ENCODE measurements at regions not wholly inside any gene's neighbourhood (a gene's known extent, or its start where the extent isn't known, plus 50 kb on each side); places are given as distances from the start of the nearest gene placed in this dataset.

DNA sequence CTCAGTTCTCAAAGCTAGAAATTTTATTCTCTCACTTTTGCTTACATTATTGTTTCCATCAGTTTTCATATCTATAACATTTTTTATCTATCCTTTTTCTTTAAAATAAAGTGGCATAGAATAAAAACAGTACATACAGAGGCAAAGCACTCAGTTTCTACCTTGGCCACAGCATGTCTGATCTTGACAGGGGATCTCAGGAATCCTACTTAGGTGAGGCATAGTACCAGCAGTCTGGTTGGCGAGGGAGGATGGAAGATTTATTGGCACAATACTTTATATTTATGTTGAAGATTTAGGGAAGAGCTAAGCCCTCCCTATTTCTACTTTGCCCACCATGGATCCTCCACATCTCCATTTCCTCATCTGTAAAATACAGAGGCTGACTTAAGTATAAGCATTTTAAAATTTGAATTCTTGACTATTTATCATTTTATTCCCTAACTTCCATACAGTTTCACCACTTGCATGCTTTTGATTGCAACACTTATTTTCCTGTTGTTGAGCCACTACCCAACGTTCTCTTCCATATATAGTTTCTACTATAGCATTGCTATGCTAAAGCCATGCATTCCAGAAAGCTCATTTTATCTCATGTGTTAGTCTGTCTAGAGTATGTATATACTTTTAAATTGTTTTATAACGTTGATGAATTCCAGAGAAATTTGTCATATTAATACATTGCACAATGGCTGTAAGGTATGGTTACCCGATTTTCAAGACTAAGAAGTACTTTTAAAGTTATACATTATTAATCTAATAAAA lies 506.7 kb downstream of the KCTD12 start:
- intact Hi-C loops (cut with DNase I): no loop called here
- DNase-seq (no peak), ATAC-seq (no peak), FAIRE-seq (no peak)
- Histone ChIP-seq H3K36me3 (no peaks in the 10 kb centered on the region), H3K4me3 (no peak overlapping the region), H3K9me3 (no peaks in the 10 kb centered on the region), H3K27ac (no peak overlapping the region), H3K27me3 (no peaks in the 10 kb centered on the region), H3K4me1 (no peaks in the 10 kb centered on the region)
- TF ChIP-seq, protein P1, sequence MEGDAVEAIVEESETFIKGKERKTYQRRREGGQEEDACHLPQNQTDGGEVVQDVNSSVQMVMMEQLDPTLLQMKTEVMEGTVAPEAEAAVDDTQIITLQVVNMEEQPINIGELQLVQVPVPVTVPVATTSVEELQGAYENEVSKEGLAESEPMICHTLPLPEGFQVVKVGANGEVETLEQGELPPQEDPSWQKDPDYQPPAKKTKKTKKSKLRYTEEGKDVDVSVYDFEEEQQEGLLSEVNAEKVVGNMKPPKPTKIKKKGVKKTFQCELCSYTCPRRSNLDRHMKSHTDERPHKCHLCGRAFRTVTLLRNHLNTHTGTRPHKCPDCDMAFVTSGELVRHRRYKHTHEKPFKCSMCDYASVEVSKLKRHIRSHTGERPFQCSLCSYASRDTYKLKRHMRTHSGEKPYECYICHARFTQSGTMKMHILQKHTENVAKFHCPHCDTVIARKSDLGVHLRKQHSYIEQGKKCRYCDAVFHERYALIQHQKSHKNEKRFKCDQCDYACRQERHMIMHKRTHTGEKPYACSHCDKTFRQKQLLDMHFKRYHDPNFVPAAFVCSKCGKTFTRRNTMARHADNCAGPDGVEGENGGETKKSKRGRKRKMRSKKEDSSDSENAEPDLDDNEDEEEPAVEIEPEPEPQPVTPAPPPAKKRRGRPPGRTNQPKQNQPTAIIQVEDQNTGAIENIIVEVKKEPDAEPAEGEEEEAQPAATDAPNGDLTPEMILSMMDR (IDR thresholded peaks at IDR 0.05): no peak
- 56 to 76% methylated on average over 4 of the region's 4 CpGs for whole genome bisulfite sequencing, 2 donors

DNA sequence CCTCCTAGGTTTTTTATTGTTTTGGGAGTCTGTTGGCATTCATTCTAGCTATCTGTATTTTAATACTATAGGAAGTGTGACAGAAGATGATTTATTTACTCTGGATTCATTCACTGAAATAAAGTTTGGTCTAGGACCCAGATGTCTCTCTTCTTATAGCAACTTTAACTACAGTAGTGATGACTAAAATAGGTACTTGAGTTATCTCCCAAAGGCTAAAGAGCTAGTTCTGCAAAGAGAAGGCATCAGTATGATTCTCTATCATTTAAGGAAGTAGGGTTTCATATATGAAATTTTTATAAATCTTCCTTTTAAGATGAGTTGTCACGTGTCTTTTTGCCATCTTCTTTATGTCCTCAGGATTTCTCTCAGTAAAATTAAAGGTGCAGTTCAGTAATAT lies 507.4 kb downstream of the KCTD12 start:
- no peaks in the 10 kb centered on the region for H3K27me3 ChIP-seq
- no peak overlapping the region for H3K4me3 ChIP-seq
- FAIRE-seq (no peak), DNase-seq (no peak), ATAC-seq (no peak)
- TF ChIP-seq, protein P1 (IDR thresholded peaks at IDR 0.05): no peak
- no peaks in the 10 kb centered on the region for H3K36me3 ChIP-seq
- intact Hi-C loops (cut with DNase I): no loop called here
- H3K4me1 ChIP-seq: no peaks in the 10 kb centered on the region
- H3K27ac ChIP-seq: no peak overlapping the region
- WGBS, 2 donors: 54 to 63% methylated on average over 1 of the region's 1 CpG
- H3K9me3 ChIP-seq: no peaks in the 10 kb centered on the region

DNA sequence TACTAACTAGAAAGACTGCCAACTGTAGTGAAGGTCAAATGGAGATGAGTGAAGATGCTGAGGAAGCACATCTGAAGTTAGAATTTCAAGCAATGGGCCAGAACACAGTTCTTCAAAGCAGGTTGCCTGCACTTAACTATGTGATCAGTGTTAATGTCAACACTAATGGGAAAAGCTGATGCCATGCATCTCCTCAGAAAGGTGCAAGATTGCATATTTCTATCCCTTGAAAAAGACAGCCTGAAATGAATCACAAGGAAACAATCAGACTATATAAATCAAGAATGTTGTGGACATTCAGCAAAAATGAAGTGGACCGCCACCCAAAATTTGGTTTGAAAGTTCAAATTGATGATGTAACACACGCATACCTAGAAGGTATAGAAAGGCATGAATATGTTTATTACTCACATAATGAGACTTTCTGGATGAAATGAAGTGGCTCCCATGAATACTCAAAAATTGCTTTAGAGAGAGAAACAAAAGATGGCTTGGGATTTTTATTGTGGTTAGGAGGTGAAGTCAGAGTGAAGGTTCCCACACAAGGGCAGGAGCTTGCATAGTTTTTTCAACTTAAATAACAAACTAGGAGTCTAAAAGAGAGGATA lies 522.4 kb downstream of the KCTD12 start:
- DNase-seq: no peak
- intact Hi-C loops (cut with DNase I): no loop called here
- Histone ChIP-seq H3K27me3 (peaks cover 0 to under 1% (median 0%) of the 10 kb centered on the region in 4 donors), H3K4me1 (no peaks in the 10 kb centered on the region), H3K4me3 (no peak overlapping the region), H3K9me3 (no peaks in the 10 kb centered on the region), H3K36me3 (no peaks in the 10 kb centered on the region), H3K27ac (no peak overlapping the region)
- no peak for ATAC-seq
- no peak for FAIRE-seq
- TF ChIP-seq, protein P1 (IDR thresholded peaks at IDR 0.05): no peak
- 83 to 90% methylated on average over 2 of the region's 2 CpGs for WGBS, 2 donors

DNA sequence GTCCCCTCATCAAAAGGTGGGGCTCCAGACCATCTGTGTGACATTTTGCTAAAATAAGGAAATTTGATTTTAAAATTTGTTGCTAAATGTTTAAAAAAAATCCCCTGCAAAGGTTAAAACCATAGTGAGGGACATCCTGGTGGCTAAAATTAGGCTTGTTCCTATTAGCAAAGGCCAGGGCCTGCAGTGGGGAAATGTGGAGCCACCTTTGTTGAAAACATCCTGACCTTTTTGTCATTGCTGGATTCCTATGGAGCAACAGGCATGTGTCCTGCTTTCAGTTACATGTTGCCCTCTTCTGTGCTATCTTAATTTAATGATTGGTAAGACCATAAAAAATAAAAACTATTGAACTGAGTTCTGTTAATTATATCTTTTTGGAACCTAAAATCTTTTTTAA lies 524.3 kb downstream of the KCTD12 start:
- Histone ChIP-seq H3K4me3 (no peak overlapping the region), H3K27ac (no peak overlapping the region), H3K36me3 (no peaks in the 10 kb centered on the region), H3K9me3 (no peaks in the 10 kb centered on the region), H3K27me3 (peaks cover 0 to 3% (median 0%) of the 10 kb centered on the region in 4 donors), H3K4me1 (no peaks in the 10 kb centered on the region)
- ATAC-seq (no peak), DNase-seq (no peak), FAIRE-seq (no peak)
- intact Hi-C loops (cut with DNase I): no loop called here
- TF ChIP-seq, protein P1 (IDR thresholded peaks at IDR 0.05): no peak
